SK-N-SH (cell line): ENCODE measurements at regions not wholly inside any gene's neighbourhood (a gene's known extent, or its start where the extent isn't known, plus 50 kb on each side); places are given as distances from the start of the nearest gene placed in this dataset.

ENCODE experiments used
- CTCF ChIA-PET: fragments of 300-600, 350-600 bp; formaldehyde crosslinking; extraction: SDS; loops from one replicate; lab custom pipeline; 2021; lab: Yijun Ruan, JAX
- POLR2A ChIA-PET: fragments of 350-600 bp; sonication (Branson Sonifier 250); formaldehyde crosslinking; extraction: SDS; loops from one replicate; lab custom pipeline; 2020; ENCODE audit warnings: antibody characterized with exemption, inconsistent platforms; lab: Yijun Ruan, JAX
- DNase-seq: peaks from one replicate; pipeline ENCODE4 v3.0.0; 2012
- H2AFZ ChIP-seq: fragments of 200-600 bp; sonication (generic); 2 replicates; pipeline ENCODE4 v1.8.1; 2016; ENCODE audit warnings: antibody characterized with exemption, mild to moderate bottlenecking, low read depth
- H3F3A ChIP-seq: fragments of 200-600 bp; sonication (generic); replicated peaks from 2 replicates; pipeline ENCODE3; 2016; ENCODE audit warnings: antibody characterized with exemption, mild to moderate bottlenecking; ENCODE audit not compliant: insufficient read depth
- H3K27ac ChIP-seq, 2 experiments: fragments of 200-500 bp in 1 of 2; fragments of 200-600 bp in 1 of 2; sonication (Bioruptor generic) in 1 of 2; sonication (generic), shearing (Covaris generic) in 1 of 2; 2 replicates each; pipeline versions ENCODE4 v1.5.1 to v1.6.1; 2014 to 2016; ENCODE audit warnings: low read depth in 2 of 2, inconsistent platforms in 1 of 2, low read length in 1 of 2, mild to moderate bottlenecking in 1 of 2, mixed read lengths in 1 of 2
- H3K27me3 ChIP-seq: fragments of 200-600 bp; sonication (generic), shearing (Covaris generic); 2 replicates; pipeline ENCODE4 v1.6.1; 2016; ENCODE audit warnings: mixed run types; ENCODE audit not compliant: insufficient read depth
- H3K36me3 ChIP-seq, 2 experiments: fragments of 200-500 bp in 1 of 2; fragments of 200-600 bp in 1 of 2; sonication (Bioruptor generic) in 1 of 2; sonication (generic) in 1 of 2; replicated peaks in 1 of 2; 2 replicates each; pipeline versions ENCODE3 to v1.5.1; 2014 to 2016; ENCODE audit warnings: low read length in 1 of 2, mild to moderate bottlenecking in 1 of 2; ENCODE audit not compliant: insufficient read depth in 2 of 2, control insufficient read depth in 1 of 2
- H3K4me1 ChIP-seq, 2 experiments: fragments of 200-500 bp in 1 of 2; fragments of 200-600 bp in 1 of 2; sonication (Bioruptor generic) in 1 of 2; sonication (generic), shearing (Covaris generic) in 1 of 2; 2 replicates each; pipeline versions ENCODE4 v1.5.1 to v1.6.1; 2014 to 2016; ENCODE audit warnings: low read depth in 1 of 2, low read length in 1 of 2, mixed run types in 1 of 2; ENCODE audit not compliant: insufficient read depth in 2 of 2, control insufficient read depth in 1 of 2
- H3K4me2 ChIP-seq: fragments of 200-600 bp; sonication (generic), shearing (Covaris generic); 2 replicates; pipeline ENCODE4 v1.6.1; 2017; ENCODE audit warnings: mixed run types
- H3K4me3 ChIP-seq, 2 experiments: fragments of 200-500 bp in 1 of 2; fragments of 200-600 bp in 1 of 2; sonication (Bioruptor generic) in 1 of 2; sonication (generic), shearing (Covaris generic) in 1 of 2; 2 replicates each; pipeline versions ENCODE4 v1.5.1 to v1.8.1; 2014 to 2016; ENCODE audit warnings: low read depth in 2 of 2, inconsistent platforms in 1 of 2, low read length in 1 of 2, mild to moderate bottlenecking in 1 of 2, mixed read lengths in 1 of 2, moderate library complexity in 1 of 2
- H3K79me2 ChIP-seq: fragments of 200-600 bp; sonication (generic); 2 replicates; pipeline ENCODE4 v1.8.1; 2017; ENCODE audit warnings: mild to moderate bottlenecking; ENCODE audit not compliant: insufficient read depth
- H3K9ac ChIP-seq: fragments of 200-600 bp; sonication (generic); 2 replicates; pipeline ENCODE4 v1.6.1; 2017; ENCODE audit warnings: mixed run types
- H3K9me2 ChIP-seq: fragments of 200-600 bp; sonication (generic); 2 replicates; pipeline ENCODE4 v1.6.1; 2017; ENCODE audit warnings: mixed run types
- H3K9me3 ChIP-seq: fragments of 200-600 bp; sonication (generic); 2 replicates; pipeline ENCODE4 v1.6.1; 2017; ENCODE audit warnings: mixed run types, mild to moderate bottlenecking, moderate library complexity
- H4K20me1 ChIP-seq: fragments of 200-600 bp; sonication (generic); 2 replicates; pipeline ENCODE4 v1.6.1; 2017; ENCODE audit warnings: mild to moderate bottlenecking, mixed run types; ENCODE audit not compliant: insufficient read depth
- EP300 ChIP-seq, 2 experiments: IDR thresholded peaks; 2 replicates each; pipeline versions ENCODE4 v1.4.0 to v1.6.1; 2012; ENCODE audit warnings: borderline replicate concordance in 1 of 2, low read depth in 1 of 2, low read length in 1 of 2
- FOSL2 ChIP-seq: IDR thresholded peaks from 2 replicates; pipeline ENCODE4 v1.4.0; 2012; ENCODE audit warnings: low read depth, mild to moderate bottlenecking, moderate library complexity, borderline replicate concordance
- FOXJ3 ChIP-seq: sonication (generic); formaldehyde crosslinking; IDR thresholded peaks from 2 replicates; pipeline ENCODE4 v1.5.1; 2020; ENCODE audit warnings: mild to moderate bottlenecking, missing genetic modification reagents
- GABPA ChIP-seq: IDR thresholded peaks from 2 replicates; pipeline ENCODE4 v1.4.0; 2012; ENCODE audit warnings: low read depth, mild to moderate bottlenecking
- GATA2 ChIP-seq: sonication (generic); formaldehyde crosslinking; IDR thresholded peaks from 2 replicates; pipeline ENCODE4 v1.5.0; 2020; ENCODE audit warnings: mild to moderate bottlenecking, missing genetic modification reagents
- MEF2A ChIP-seq: IDR thresholded peaks from 2 replicates; pipeline ENCODE4 v1.4.0; 2012; ENCODE audit warnings: low read depth, borderline replicate concordance
- NFIC ChIP-seq: IDR thresholded peaks from 2 replicates; pipeline ENCODE4 v1.4.0; 2012; ENCODE audit warnings: borderline replicate concordance
- NRF1 ChIP-seq: IDR thresholded peaks from 2 replicates; pipeline ENCODE4 v1.6.1; 2012; ENCODE audit warnings: low read depth, mild to moderate bottlenecking, low read length
- SIN3A ChIP-seq: IDR thresholded peaks from 2 replicates; pipeline ENCODE4 v1.6.1; 2012; ENCODE audit warnings: low read depth, mild to moderate bottlenecking, low read length, moderate library complexity, borderline replicate concordance
- TEAD4 ChIP-seq: IDR thresholded peaks from 2 replicates; pipeline ENCODE4 v1.4.0; 2012; ENCODE audit warnings: mild to moderate bottlenecking, borderline replicate concordance; ENCODE audit not compliant: insufficient read depth
- WGBS: methylation state at CpG from one replicate; pipeline ENCODE4 v1.1.6; 2017; ENCODE audit warnings: low lambda C conversion rate; 5-methylcytosine and 5-hydroxymethylcytosine counted together
- TF ChIP-seq, protein P1 (sequence below): fragments of 150-350 bp; IDR thresholded peaks from 2 replicates; pipeline ENCODE4 v1.6.1; 2016; ENCODE audit warnings: mild to moderate bottlenecking, low read depth, low read length
- TF ChIP-seq, protein P2 (sequence below): fragments of 200-600 bp; sonication (generic); IDR thresholded peaks from 2 replicates; pipeline ENCODE4 v1.6.1; 2017; ENCODE audit warnings: antibody characterized with exemption, mild to moderate bottlenecking, moderate library complexity
- TF ChIP-seq, protein P3 (sequence below): fragments of 150-350 bp; IDR thresholded peaks from 2 replicates; pipeline ENCODE4 v1.6.1; 2017; ENCODE audit warnings: antibody characterized with exemption, low read length, low read depth, borderline replicate concordance
- TF ChIP-seq, protein P4 (sequence below): IDR thresholded peaks from 2 replicates; pipeline ENCODE4 v1.4.0; 2012; ENCODE audit warnings: low read depth, borderline replicate concordance

DNA sequence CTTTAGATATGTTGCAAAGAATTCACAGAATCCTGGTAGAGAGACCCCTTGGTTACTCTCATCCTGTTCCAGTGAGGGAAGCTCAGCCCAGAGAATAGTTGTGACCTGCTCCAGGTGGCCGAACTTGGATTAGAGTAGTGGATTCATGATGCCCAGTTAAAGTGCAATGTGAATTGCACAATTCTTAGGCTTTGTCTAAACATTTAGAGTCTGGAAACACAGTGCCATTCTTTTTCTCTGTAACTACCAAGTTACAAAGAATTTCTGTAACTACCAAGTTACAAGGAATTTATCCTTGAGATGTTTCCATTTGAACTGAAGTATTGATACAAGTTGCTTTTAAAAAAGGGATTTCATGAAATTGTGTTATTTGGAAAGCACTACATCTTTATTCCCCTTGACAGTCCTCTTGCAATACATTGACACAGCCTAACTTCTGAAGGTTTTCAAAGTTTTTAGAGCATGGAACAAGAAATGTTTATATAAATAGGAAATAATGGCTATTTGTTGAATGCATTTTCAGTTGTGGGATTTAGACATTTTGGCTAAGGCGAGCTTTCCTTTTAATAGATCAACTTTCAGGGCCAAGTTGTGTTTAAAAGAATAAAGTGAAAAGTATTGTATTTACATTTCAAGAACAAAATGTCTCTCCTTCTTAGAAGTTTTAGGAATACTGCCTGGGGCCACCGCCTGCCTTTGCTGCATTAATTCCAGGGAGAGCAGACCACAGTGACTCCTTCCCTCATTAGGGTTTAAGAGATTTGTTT, 315.0 kb downstream of the LPIN1 start:
- Histone ChIP-seq H3F3A (no peaks in the 10 kb centered on the region), H3K4me3 (no peak overlapping the region), H3K4me2 (no peak overlapping the region), H2AFZ (no peak overlapping the region), H3K36me3 (no peaks in the 10 kb centered on the region), H3K9ac (no peak overlapping the region), H3K27ac (no peak overlapping the region), H4K20me1 (no peaks in the 10 kb centered on the region), H3K9me3 (no peaks in the 10 kb centered on the region), H3K79me2 (no peaks in the 10 kb centered on the region), H3K27me3 (no peaks in the 10 kb centered on the region), H3K9me2 (no peaks in the 10 kb centered on the region), H3K4me1 (peaks cover 0 to 12% of the 10 kb centered on the region in 2 experiments; a peak in 3 of 4 replicates)
- TF ChIP-seq, protein P1, sequence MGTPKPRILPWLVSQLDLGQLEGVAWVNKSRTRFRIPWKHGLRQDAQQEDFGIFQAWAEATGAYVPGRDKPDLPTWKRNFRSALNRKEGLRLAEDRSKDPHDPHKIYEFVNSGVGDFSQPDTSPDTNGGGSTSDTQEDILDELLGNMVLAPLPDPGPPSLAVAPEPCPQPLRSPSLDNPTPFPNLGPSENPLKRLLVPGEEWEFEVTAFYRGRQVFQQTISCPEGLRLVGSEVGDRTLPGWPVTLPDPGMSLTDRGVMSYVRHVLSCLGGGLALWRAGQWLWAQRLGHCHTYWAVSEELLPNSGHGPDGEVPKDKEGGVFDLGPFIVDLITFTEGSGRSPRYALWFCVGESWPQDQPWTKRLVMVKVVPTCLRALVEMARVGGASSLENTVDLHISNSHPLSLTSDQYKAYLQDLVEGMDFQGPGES, result no peak
- TF ChIP-seq, protein P2, sequence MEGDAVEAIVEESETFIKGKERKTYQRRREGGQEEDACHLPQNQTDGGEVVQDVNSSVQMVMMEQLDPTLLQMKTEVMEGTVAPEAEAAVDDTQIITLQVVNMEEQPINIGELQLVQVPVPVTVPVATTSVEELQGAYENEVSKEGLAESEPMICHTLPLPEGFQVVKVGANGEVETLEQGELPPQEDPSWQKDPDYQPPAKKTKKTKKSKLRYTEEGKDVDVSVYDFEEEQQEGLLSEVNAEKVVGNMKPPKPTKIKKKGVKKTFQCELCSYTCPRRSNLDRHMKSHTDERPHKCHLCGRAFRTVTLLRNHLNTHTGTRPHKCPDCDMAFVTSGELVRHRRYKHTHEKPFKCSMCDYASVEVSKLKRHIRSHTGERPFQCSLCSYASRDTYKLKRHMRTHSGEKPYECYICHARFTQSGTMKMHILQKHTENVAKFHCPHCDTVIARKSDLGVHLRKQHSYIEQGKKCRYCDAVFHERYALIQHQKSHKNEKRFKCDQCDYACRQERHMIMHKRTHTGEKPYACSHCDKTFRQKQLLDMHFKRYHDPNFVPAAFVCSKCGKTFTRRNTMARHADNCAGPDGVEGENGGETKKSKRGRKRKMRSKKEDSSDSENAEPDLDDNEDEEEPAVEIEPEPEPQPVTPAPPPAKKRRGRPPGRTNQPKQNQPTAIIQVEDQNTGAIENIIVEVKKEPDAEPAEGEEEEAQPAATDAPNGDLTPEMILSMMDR, result no peak
- TF ChIP-seq FOXJ3, result no peak
- no peak for TF ChIP-seq SIN3A
- no peak for TF ChIP-seq NRF1
- TF ChIP-seq GABPA, result no peak
- no peak for TF ChIP-seq TEAD4
- TF ChIP-seq NFIC, result no peak
- TF ChIP-seq, protein P3, sequence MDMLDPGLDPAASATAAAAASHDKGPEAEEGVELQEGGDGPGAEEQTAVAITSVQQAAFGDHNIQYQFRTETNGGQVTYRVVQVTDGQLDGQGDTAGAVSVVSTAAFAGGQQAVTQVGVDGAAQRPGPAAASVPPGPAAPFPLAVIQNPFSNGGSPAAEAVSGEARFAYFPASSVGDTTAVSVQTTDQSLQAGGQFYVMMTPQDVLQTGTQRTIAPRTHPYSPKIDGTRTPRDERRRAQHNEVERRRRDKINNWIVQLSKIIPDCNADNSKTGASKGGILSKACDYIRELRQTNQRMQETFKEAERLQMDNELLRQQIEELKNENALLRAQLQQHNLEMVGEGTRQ, result no peak
- TF ChIP-seq, protein P4, sequence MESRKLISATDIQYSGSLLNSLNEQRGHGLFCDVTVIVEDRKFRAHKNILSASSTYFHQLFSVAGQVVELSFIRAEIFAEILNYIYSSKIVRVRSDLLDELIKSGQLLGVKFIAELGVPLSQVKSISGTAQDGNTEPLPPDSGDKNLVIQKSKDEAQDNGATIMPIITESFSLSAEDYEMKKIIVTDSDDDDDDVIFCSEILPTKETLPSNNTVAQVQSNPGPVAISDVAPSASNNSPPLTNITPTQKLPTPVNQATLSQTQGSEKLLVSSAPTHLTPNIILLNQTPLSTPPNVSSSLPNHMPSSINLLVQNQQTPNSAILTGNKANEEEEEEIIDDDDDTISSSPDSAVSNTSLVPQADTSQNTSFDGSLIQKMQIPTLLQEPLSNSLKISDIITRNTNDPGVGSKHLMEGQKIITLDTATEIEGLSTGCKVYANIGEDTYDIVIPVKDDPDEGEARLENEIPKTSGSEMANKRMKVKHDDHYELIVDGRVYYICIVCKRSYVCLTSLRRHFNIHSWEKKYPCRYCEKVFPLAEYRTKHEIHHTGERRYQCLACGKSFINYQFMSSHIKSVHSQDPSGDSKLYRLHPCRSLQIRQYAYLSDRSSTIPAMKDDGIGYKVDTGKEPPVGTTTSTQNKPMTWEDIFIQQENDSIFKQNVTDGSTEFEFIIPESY, result no peak
- no peak for TF ChIP-seq MEF2A
- TF ChIP-seq EP300 (IDR thresholded peaks at IDR 0.05; ENCODE audit: borderline replicate concordance in 1 of 2, low read depth in 1 of 2, low read length in 1 of 2), result no peak
- no peak for TF ChIP-seq GATA2 (CRISPR knock-in tag)
- TF ChIP-seq FOSL2, result no peak
- 84% methylated on average over 3 of the region's 3 CpGs for WGBS
- DNase-seq, result no peak
- ChIA-PET CTCF (no interaction called here), POLR2A (no interaction called here)
